GM21447 (cell line): ENCODE measurements at regions not wholly inside any gene's neighbourhood (a gene's known extent, or its start where the extent isn't known, plus 50 kb on each side); places are given as distances from the start of the nearest gene placed in this dataset.
A peak's percentile ranks its signal among the peaks of the same experiment; 100 is the strongest.

ENCODE experiments used
- ATAC-seq: cut with Tn5 transposase; IDR thresholded peaks from one replicate; pipeline ENCODE4 v1.9.1; 2021; ENCODE audit not compliant: unreplicated experiment

DNA sequence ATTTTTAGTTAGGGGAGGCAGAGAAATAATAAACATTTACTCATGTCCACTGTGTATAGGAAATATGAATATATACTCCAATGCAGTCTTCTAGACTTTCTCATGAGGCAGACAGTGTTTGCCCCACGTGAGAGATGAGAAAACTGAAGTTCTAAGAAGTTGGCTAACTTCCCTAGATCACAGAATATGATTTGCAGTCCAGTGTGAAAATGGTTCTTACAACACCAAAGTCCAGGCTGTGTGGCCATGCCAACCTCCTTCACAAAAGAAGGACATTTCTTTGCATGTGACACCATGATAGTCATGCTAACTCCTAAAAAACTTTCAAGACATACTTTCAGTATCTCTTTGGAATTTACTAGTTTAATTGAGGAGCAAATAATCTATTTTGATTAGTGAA, 143.7 kb downstream of the IRS1 start:
- ATAC-seq = no peak

- ATAC-seq = no peak
Measured at GRCh38 chr2:226652983-226653765, 146.4 kb downstream of the IRS1 start.

DNA sequence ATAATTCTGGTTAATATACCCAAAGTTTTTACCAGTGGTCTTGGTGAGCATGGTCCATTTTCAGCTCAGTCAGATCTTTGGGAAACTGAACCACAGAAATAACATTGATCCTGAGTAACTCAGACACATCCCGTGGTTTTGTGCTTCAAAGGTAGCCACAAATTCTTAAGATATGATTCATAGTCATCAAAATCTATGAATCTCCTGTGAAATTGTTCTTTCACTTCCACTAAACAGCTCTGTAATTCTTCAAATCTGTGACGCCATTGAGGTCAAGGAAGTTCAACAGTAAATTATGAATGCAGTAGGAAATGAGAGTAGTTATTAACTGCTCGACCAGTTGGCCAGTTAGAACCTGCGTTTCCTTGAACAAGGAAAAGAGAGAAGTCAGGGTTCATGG, 147.3 kb downstream of the IRS1 start:
- peak; percentile 46 for ATAC-seq

DNA sequence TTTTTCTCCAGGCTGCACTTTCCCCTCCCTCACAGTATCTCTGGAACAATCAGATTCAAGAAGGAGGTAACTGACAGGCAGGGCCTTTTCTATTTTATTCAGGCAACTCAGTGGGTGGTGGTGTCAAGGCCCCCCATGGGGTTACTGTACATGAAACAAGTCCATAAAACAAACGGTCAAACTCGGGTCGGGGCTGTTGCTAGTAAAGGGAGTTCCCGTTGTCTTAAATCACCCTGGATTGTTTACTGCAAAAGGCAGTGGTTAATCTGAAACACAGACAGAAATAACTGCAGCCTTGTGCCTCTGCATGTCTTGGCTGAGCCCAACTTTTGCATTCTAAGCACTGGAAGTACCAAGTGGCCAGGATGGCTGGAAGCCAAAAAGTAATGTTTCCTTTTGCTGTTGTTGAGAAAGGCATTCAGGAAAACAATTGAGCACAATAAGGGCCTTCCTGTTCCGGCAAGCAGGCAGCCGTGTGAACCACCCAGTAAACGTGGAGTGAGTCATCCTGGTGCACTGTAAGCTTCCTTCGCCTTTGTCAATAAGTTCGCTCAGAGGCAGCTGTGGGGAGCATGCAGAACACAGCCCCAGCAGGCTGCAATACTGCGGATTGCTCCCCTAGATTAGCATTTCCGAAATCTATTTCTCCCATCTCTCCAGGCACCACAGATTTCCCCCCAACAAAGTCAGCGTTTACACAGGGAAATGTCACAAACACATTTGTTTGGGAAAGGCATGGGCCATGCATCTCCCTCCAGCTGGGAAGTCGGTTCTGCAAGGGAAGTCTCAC, 149.6 kb downstream of the IRS1 start:
- peak; percentile 91 for ATAC-seq

DNA sequence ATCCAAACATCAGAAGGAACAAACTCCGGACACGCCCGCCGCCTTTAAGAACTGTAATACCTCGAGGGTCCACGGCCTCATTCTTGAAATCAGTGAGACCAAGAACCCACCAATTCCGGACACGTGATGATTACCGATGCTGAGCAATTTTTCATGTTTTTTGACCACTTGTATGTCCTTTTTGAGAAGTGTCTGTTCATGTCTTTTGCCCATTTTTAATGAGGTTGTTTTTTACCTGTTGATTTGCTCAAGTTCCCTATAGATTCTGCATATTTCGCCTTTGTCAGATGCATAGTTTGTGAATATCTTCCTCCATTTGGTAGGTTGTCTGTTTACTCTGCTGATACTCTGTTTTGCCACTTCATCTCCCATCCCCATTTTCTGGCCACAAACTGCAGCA, 150.4 kb downstream of the IRS1 start:
- ATAC-seq = no peak

GRCh38 chr2:226647621-226648518, 151.8 kb downstream of the IRS1 start:
- no peak for ATAC-seq

- ATAC-seq = no peak
Measured at GRCh38 chr2:226644399-226644865, 155.2 kb downstream of the IRS1 start.

DNA sequence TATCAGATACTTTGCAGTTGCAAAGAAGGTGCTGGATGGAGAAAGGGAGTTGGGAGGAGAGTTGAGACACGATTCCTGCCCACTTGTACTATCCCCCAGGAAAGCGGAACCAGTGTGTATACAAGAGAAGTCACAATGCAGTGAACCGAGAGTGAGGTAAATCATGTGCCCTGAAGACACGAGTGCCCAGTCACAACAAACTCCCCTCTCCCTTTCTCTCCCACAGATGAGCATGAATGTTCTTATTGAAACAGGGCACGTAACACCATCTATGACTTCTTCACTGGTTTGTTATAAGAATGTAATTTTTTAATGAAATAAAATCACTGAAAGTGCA, 155.7 kb downstream of the IRS1 start:
- no peak for ATAC-seq

DNA sequence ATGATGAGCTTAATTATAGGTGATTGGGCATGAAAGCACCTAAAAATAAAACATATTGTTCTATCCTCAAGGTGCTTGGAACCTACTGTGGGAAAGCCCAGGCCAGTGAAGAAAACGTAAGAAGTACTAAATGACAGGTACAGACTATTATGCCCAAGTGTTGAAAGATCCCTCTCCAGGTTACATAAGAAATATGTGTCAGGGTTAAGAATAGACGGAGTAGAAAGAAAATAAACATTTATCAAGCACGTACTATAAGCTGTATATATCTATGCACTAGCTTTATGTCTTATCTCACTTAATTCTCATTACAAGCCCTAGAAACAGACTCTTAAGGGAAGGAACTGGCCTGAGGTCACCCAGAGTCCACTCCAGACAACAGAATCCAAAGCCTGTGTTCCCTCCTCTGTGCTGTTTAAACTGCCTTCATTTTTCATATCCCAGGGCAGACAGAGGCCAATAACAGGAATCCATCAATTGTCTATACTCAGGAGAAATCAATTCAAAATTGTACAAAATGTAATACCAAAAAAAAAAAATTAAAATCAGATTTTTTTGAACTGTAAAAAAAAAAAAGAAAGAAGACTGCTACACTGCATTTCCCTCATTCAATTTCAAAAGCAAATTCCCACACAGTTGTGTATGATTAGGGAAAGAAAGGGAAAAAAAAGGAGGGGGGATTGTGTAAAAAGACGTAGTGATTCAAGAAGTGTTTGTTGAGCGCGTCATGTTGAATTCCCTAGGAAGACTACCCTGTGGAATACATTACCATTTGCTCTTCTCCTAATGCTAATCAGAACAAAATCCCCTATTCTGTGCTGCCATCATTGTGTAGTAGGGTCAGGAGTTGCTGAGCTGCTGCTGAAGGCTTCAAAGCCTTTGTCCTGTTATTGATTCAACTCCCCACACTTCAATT, 156.3 kb downstream of the IRS1 start:
- no peak for ATAC-seq

DNA sequence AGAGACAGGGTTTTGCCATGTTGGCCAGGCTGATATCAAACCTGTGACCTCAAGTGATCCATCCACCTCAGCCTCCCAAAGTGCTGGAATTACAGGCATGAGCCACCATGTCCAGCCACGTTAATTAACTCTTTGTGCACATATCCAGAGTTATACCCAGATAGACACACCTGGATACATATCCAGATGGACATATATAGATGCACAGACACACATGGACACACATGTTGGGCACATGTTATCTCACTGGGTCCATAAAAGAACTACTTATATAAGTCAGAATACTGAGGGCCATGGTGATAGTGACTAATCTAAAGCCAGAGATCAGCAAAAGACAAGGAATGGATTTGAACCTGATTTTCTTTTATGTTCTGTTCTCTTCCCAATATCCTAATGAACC, 158.6 kb downstream of the IRS1 start:
- no peak for ATAC-seq

- no peak for ATAC-seq
Measured at GRCh38 chr2:226640501-226640900, 159.1 kb downstream of the IRS1 start.

DNA sequence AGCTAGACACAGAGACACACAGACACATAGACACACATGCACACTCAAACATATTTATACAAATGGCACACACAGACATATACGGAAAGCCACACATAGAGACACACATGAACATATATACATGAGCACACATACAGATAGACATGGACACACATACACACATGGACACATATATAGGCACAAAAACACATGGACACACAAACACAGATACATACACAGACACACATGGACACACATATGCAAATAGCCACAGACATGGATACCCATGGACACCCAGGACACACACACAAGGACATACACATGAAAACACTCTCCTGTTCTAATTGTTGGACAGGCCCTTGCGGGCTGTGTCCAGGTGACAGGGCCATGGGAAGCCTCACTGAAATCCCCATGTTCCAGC, 160.1 kb downstream of the IRS1 start:
- no peak for ATAC-seq

- ATAC-seq = no peak
Measured at GRCh38 chr2:226638576-226638975, 161.0 kb downstream of the IRS1 start.

DNA sequence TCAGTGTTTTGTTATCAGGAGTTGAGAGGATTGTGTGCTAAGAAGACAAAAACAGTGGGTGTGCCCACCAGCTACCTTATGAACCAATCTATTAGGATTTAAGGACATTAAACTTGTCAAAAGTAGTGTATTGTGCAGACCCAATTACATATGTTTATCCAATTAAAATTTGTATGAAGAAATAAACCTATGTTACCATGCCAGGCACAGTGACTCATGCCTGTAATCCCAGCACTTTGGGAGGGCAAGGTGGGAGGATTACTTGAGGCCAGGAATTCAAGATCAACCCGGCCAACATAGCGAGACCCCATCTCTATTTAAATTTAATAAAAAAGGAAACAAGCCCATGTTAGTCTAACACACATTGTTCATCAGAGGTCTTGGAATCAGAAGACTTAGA, 162.2 kb downstream of the IRS1 start:
- ATAC-seq = no peak

GRCh38 chr2:226636586-226636985, 163.0 kb downstream of the IRS1 start:
- ATAC-seq = no peak

GRCh38 chr2:226634943-226635604, 164.5 kb downstream of the IRS1 start:
- no peak for ATAC-seq

- no peak for ATAC-seq
Measured at GRCh38 chr2:226631671-226632070, 167.9 kb downstream of the IRS1 start.

GRCh38 chr2:226631187-226631586, 168.4 kb downstream of the IRS1 start:
- ATAC-seq = no peak

DNA sequence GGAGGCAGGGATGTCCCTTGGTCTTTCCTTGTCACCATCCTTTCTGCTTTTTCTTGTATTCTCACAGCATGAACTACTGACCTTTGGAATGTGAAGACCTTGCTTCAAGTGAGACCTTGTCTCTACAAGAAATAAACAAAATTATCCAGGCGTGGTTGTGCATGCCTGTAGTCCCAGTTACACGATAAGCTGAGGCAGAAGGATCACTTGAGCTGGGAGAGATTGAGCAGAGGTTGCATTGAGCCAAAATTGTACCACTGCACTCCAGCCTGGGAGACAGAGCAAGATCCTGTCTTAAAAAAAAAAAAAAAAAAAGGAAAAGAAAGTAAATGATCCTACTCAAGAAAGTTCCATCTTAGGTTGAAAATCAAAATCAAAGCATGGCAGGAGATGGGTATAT, 173.7 kb downstream of the IRS1 start:
- ATAC-seq = no peak
